Esophagus muscularis mucosa (tissue), 4 donors: ENCODE measurements at regions not wholly inside any gene's neighbourhood (a gene's known extent, or its start where the extent isn't known, plus 50 kb on each side); places are given as distances from the start of the nearest gene placed in this dataset.

Source experiments
- DNase-seq: peaks from one replicate; pipeline ENCODE4 v3.0.0-alpha.2; 2017; ENCODE audit errors: extremely low spot score
- H3K27ac ChIP-seq, 4 donors: fragments of 200-600 bp; sonication (generic); replicated peaks in 1 of 4; 1 replicate in 3 of 4; 2 replicates in 1 of 4; pipeline ENCODE4 v1.5.1; 2016 to 2019; ENCODE audit warnings: mild to moderate bottlenecking in 1 of 4
- H3K27me3 ChIP-seq, 4 donors: fragments of 200-600 bp; sonication (generic); one replicate each; pipeline versions ENCODE4 v1.5.1 to v1.6.0; 2016 to 2019
- H3K36me3 ChIP-seq, 4 donors: fragments of 200-600 bp; sonication (generic); one replicate each; pipeline ENCODE4 v1.5.1; 2016 to 2019
- H3K4me1 ChIP-seq, 4 donors: fragments of 200-600 bp; sonication (generic); one replicate each; pipeline ENCODE4 v1.5.1; 2016 to 2019
- H3K4me3 ChIP-seq, 4 donors: fragments of 200-600 bp; sonication (generic); 1 replicate in 2 of 4; 2 replicates in 2 of 4; pipeline ENCODE4 v1.5.1; 2016 to 2019; ENCODE audit warnings: mild to moderate bottlenecking in 4 of 4, moderate library complexity in 1 of 4
- H3K9me3 ChIP-seq, 4 donors: fragments of 200-600 bp; sonication (generic); 1 replicate in 3 of 4; 2 replicates in 1 of 4; pipeline ENCODE4 v1.5.1; 2016 to 2019
- EP300 ChIP-seq: sonication (generic); formaldehyde crosslinking; IDR thresholded peaks from one replicate; pipeline ENCODE4 v1.6.1; 2017; ENCODE audit warnings: antibody characterized with exemption
- POLR2A ChIP-seq: fragments of 450-650 bp; IDR thresholded peaks from one replicate; pipeline ENCODE4 v1.6.1; 2017; ENCODE audit warnings: antibody characterized with exemption, moderate library complexity, mild to moderate bottlenecking, low read depth
- POLR2AphosphoS5 ChIP-seq, 2 donors: sonication (generic); formaldehyde crosslinking; IDR thresholded peaks; one replicate each; pipeline ENCODE4 v1.6.1; 2017; ENCODE audit warnings: antibody characterized with exemption in 2 of 2
- WGBS: methylation state at CpG from one replicate; pipeline ENCODE4 v1.1.5; 2018; 5-methylcytosine and 5-hydroxymethylcytosine counted together
- intact Hi-C: fragments of 100-400 bp; cut with DNase I; formaldehyde crosslinking; loops from one replicate; pipeline ENCODE4 v1.15.1; 2023
- TF ChIP-seq, protein P1 (sequence below), 3 experiments: fragments of 200-600 bp in 2 of 3; fragments of 450-650 bp in 1 of 3; sonication (generic) in 2 of 3; IDR thresholded peaks; one replicate each; pipeline ENCODE4 v1.5.1; 2017 to 2019; ENCODE audit warnings: antibody characterized with exemption in 3 of 3, mild to moderate bottlenecking in 2 of 3, moderate library complexity in 1 of 3

DNA sequence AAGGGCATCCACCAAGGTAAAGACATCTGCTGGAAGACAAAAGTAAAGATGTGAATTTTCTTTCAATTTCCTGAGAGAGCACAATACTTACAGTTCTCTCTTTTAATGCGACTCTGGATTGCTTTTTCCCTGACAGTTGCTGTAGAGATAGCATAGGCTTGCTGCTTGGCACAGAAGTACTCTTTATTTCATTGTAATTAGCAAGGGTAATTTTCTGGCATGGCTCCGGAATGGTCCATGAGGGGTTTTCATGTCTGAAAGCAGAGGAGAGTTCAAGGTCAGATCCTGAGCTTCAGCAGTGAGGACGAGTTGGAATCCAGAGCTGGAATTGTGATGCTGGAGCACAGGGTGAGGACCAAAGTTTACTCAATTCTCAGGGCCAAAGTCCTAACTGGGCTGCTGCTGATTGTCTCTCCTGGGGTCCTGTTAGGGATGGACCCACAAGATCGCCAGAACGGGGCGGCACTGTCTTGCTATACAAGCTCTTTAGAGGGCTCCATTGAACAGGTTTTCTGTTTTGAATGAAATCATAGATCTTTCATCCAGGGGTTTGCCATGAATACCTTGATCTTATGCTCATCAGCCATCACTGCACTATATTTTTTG is 190.0 kb upstream of the MKI67 start:
- intact Hi-C loops = no loop called here

DNA sequence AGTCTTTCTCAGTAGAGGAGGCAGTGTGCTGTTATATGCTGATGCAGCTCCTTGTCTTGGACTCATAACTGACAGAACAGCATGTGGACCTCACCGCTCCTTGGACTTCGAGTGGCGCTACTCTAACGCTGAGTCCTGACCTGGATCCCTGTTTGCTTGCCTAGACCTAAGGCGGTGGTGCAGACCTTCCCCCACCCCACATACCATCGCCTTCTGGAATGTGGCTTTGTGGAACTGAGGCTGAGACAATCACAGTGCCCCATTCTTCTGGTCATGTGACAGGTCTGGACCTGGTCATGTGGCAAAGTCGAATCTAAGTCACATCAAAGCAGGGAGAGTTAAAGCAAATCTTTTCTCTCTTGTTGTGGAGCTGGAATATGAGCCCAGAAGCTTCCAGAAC is 190.7 kb upstream of the MKI67 start:
- H3K4me3 ChIP-seq = no peak overlapping the region
- 89% methylated on average over 7 of the region's 7 CpGs for WGBS
- no peak for DNase-seq
- H3K36me3 ChIP-seq = no peaks in the 10 kb centered on the region
- H3K27ac ChIP-seq = no peak overlapping the region
- peaks cover 0 to 6% (median 0%) of the 10 kb centered on the region in 4 donors for H3K27me3 ChIP-seq
- TF ChIP-seq POLR2A = no peak
- no peak for TF ChIP-seq EP300
- TF ChIP-seq POLR2AphosphoS5 (IDR thresholded peaks at IDR 0.05) = no peak
- TF ChIP-seq, protein P1, sequence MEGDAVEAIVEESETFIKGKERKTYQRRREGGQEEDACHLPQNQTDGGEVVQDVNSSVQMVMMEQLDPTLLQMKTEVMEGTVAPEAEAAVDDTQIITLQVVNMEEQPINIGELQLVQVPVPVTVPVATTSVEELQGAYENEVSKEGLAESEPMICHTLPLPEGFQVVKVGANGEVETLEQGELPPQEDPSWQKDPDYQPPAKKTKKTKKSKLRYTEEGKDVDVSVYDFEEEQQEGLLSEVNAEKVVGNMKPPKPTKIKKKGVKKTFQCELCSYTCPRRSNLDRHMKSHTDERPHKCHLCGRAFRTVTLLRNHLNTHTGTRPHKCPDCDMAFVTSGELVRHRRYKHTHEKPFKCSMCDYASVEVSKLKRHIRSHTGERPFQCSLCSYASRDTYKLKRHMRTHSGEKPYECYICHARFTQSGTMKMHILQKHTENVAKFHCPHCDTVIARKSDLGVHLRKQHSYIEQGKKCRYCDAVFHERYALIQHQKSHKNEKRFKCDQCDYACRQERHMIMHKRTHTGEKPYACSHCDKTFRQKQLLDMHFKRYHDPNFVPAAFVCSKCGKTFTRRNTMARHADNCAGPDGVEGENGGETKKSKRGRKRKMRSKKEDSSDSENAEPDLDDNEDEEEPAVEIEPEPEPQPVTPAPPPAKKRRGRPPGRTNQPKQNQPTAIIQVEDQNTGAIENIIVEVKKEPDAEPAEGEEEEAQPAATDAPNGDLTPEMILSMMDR (IDR thresholded peaks at IDR 0.05) = no peak
- H3K4me1 ChIP-seq = no peaks in the 10 kb centered on the region
- intact Hi-C loops = no loop called here
- H3K9me3 ChIP-seq = no peaks in the 10 kb centered on the region

More for the DNA sequence above, 190.0 kb upstream of the MKI67 start:
- Histone ChIP-seq H3K36me3 (no peaks in the 10 kb centered on the region), H3K4me1 (no peaks in the 10 kb centered on the region), H3K4me3 (no peak overlapping the region), H3K27me3 (peaks cover 0 to 5% (median 0%) of the 10 kb centered on the region in 4 donors), H3K27ac (no peak overlapping the region), H3K9me3 (no peaks in the 10 kb centered on the region)
- DNase-seq = no peak
- TF ChIP-seq, protein P1 (IDR thresholded peaks at IDR 0.05) = no peak
- TF ChIP-seq EP300 (no peak), POLR2AphosphoS5 (IDR thresholded peaks at IDR 0.05) (no peak), POLR2A (no peak)
- 86% methylated on average over 6 of the region's 6 CpGs for WGBS

DNA sequence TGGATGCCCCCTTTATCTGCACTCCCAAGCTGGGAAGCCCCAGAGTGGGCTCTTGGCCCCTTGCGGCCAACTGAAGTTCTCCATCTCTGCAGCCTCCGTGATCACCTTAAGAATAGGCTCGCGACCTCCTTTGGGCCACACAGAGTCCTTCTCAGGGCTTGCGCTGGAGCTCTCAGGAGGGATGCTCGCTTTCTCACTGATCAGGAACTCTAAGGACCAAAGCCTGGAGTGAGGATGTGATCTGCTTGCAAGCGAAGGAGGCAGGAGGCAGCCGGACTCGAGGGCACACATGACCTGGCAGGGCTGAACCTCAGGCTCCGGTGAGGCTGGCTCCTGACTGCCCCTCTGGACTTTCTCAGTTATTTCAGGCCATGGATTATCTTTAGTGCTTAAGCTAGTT is 192.1 kb upstream of the MKI67 start:
- DNase-seq = no peak
- 88% methylated on average over 6 of the region's 10 CpGs for WGBS
- Histone ChIP-seq H3K27ac (no peak overlapping the region), H3K27me3 (peaks cover 0 to 6% (median 0%) of the 10 kb centered on the region in 4 donors), H3K36me3 (no peaks in the 10 kb centered on the region), H3K4me3 (no peak overlapping the region), H3K4me1 (no peaks in the 10 kb centered on the region), H3K9me3 (no peaks in the 10 kb centered on the region)
- intact Hi-C loops = no loop called here
- TF ChIP-seq POLR2AphosphoS5 (IDR thresholded peaks at IDR 0.05) (no peak), EP300 (no peak), POLR2A (no peak)
- TF ChIP-seq, protein P1 (IDR thresholded peaks at IDR 0.05) = no peak

DNA sequence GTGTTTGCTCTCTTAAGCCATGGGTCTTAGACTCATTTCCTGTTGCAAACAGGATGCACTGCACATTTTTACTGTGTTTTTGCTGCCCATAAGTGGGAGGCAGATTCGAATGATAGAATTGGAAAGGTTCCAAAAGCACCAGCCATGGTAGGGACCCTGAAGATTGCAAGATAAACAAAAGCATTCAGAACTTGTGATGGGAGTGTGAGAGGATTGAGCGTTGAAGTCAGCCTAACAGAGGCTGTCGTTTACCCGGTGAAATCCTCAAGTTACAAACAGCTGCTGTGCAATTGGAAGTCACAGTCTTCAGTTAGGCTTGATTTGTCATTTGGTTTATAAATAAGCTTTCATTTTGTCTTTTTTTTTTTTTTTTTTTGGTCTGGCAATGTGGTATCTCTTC is 192.7 kb upstream of the MKI67 start:
- Histone ChIP-seq H3K27me3 (peaks cover 0 to 9% (median 0%) of the 10 kb centered on the region in 4 donors), H3K9me3 (no peaks in the 10 kb centered on the region), H3K4me3 (no peak overlapping the region), H3K36me3 (no peaks in the 10 kb centered on the region), H3K27ac (no peak overlapping the region), H3K4me1 (no peaks in the 10 kb centered on the region)
- 47% methylated on average over 4 of the region's 4 CpGs for WGBS
- TF ChIP-seq POLR2AphosphoS5 (IDR thresholded peaks at IDR 0.05) (no peak), POLR2A (no peak), EP300 (no peak)
- TF ChIP-seq, protein P1 (IDR thresholded peaks at IDR 0.05) = no peak
- peak; percentile 45 for DNase-seq
- intact Hi-C loops = no loop called here

DNA sequence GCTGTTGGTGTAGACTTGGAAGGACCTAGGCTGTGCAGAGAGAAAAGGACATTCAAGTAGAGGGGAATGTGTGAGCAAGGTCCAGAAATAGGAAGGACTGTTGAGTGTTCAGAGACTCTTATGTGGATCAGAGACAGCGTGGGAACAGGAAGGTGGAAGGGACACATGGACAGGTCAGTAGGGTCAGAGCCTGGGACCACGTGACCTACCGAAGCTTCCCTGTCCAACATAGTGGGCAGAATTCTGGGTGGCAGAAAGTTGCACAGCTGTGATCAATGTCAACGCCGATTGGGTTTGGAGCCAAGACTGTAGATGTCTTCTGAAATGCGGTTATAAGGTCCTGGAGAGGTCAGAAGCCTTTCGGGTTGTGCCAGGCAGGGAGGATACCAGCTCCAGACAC is 195.9 kb upstream of the MKI67 start:
- Histone ChIP-seq H3K4me3 (no peak overlapping the region), H3K4me1 (no peaks in the 10 kb centered on the region), H3K27me3 (peaks cover 0 to 22% (median 0%) of the 10 kb centered on the region in 4 donors), H3K9me3 (peaks cover 0 to 4% (median under 1%) of the 10 kb centered on the region in 4 donors), H3K27ac (no peak overlapping the region), H3K36me3 (no peaks in the 10 kb centered on the region)
- intact Hi-C loops = no loop called here
- 87% methylated on average over 7 of the region's 7 CpGs for WGBS
- DNase-seq = peak; percentile 91
- no peak for TF ChIP-seq EP300
- TF ChIP-seq, protein P1 (IDR thresholded peaks at IDR 0.05) = no peak
- TF ChIP-seq POLR2AphosphoS5 (IDR thresholded peaks at IDR 0.05) = no peak
- TF ChIP-seq POLR2A = no peak
